ENCODE measurements at regions not wholly inside any gene's neighbourhood (a gene's known extent, or its start where the extent isn't known, plus 50 kb on each side); places are given as distances from the start of the nearest gene placed in this dataset.

- Histone ChIP-seq H3K9me3 (ENCODE audit: low read length) (no peaks in the 10 kb centered on the region), H3K36me3 (ENCODE audit: insufficient read depth, low read length) (no peaks in the 10 kb centered on the region), H3K4me3 (ENCODE audit: low read length) (no peak overlapping the region), H3K4me1 (ENCODE audit: insufficient read depth, low read length) (no peaks in the 10 kb centered on the region), H2AFZ (ENCODE audit: low read depth, low read length) (no peak overlapping the region), H3K27me3 (ENCODE audit: insufficient read depth, low read length) (no peaks in the 10 kb centered on the region)
These were observed 452.4 kb upstream of the RBFOX1 start for GRCh38 chr16:6880263-6880662.

- no peak overlapping the region for H3K4me3 ChIP-seq (ENCODE audit: low read length)
- no peaks in the 10 kb centered on the region for H3K27me3 ChIP-seq (ENCODE audit: insufficient read depth, low read length)
- no peaks in the 10 kb centered on the region for H3K9me3 ChIP-seq (ENCODE audit: low read length)
- H2AFZ ChIP-seq (ENCODE audit: low read depth, low read length) = no peak overlapping the region
- no peaks in the 10 kb centered on the region for H3K36me3 ChIP-seq (ENCODE audit: insufficient read depth, low read length)
- H3K4me1 ChIP-seq (ENCODE audit: insufficient read depth, low read length) = no peaks in the 10 kb centered on the region
These were observed 468.0 kb upstream of the RBFOX1 start for GRCh38 chr16:6864671-6865070.

- Histone ChIP-seq H3K27me3 (ENCODE audit: insufficient read depth, low read length) (no peaks in the 10 kb centered on the region), H3K4me1 (ENCODE audit: insufficient read depth, low read length) (no peaks in the 10 kb centered on the region), H3K9me3 (ENCODE audit: low read length) (no peaks in the 10 kb centered on the region), H2AFZ (ENCODE audit: low read depth, low read length) (no peak overlapping the region), H3K36me3 (ENCODE audit: insufficient read depth, low read length) (no peaks in the 10 kb centered on the region), H3K4me3 (ENCODE audit: low read length) (no peak overlapping the region)
These were observed 468.4 kb upstream of the RBFOX1 start for GRCh38 chr16:6864244-6864643.

- H3K36me3 ChIP-seq (ENCODE audit: insufficient read depth, low read length) = no peaks in the 10 kb centered on the region
- no peaks in the 10 kb centered on the region for H3K9me3 ChIP-seq (ENCODE audit: low read length)
- no peaks in the 10 kb centered on the region for H3K4me1 ChIP-seq (ENCODE audit: insufficient read depth, low read length)
- H3K4me3 ChIP-seq (ENCODE audit: low read length) = no peak overlapping the region
- H3K27me3 ChIP-seq (ENCODE audit: insufficient read depth, low read length) = no peaks in the 10 kb centered on the region
- no peak overlapping the region for H2AFZ ChIP-seq (ENCODE audit: low read depth, low read length)
These were observed 469.5 kb upstream of the RBFOX1 start for GRCh38 chr16:6863135-6863534.

GRCh38 chr16:6861815-6862477 is 470.7 kb upstream of the RBFOX1 start:
- no peaks in the 10 kb centered on the region for H3K4me1 ChIP-seq (ENCODE audit: insufficient read depth, low read length)
- no peak overlapping the region for H2AFZ ChIP-seq (ENCODE audit: low read depth, low read length)
- H3K27me3 ChIP-seq (ENCODE audit: insufficient read depth, low read length) = no peaks in the 10 kb centered on the region
- no peaks in the 10 kb centered on the region for H3K36me3 ChIP-seq (ENCODE audit: insufficient read depth, low read length)
- no peaks in the 10 kb centered on the region for H3K9me3 ChIP-seq (ENCODE audit: low read length)
- no peak overlapping the region for H3K4me3 ChIP-seq (ENCODE audit: low read length)

GRCh38 chr16:6861135-6861814 is 471.4 kb upstream of the RBFOX1 start:
- Histone ChIP-seq H3K4me1 (ENCODE audit: insufficient read depth, low read length) (no peaks in the 10 kb centered on the region), H3K27me3 (ENCODE audit: insufficient read depth, low read length) (no peaks in the 10 kb centered on the region), H3K4me3 (ENCODE audit: low read length) (no peak overlapping the region), H3K36me3 (ENCODE audit: insufficient read depth, low read length) (no peaks in the 10 kb centered on the region), H3K9me3 (ENCODE audit: low read length) (no peaks in the 10 kb centered on the region), H2AFZ (ENCODE audit: low read depth, low read length) (no peak overlapping the region)

GRCh38 chr16:6857575-6857974 is 475.1 kb upstream of the RBFOX1 start:
- Histone ChIP-seq H3K36me3 (ENCODE audit: insufficient read depth, low read length) (no peaks in the 10 kb centered on the region), H3K9me3 (ENCODE audit: low read length) (no peaks in the 10 kb centered on the region), H2AFZ (ENCODE audit: low read depth, low read length) (no peak overlapping the region), H3K4me3 (ENCODE audit: low read length) (no peak overlapping the region), H3K27me3 (ENCODE audit: insufficient read depth, low read length) (no peaks in the 10 kb centered on the region), H3K4me1 (ENCODE audit: insufficient read depth, low read length) (no peaks in the 10 kb centered on the region)

GRCh38 chr16:6856578-6856977 is 476.1 kb upstream of the RBFOX1 start:
- Histone ChIP-seq H3K27me3 (ENCODE audit: insufficient read depth, low read length) (no peaks in the 10 kb centered on the region), H3K4me3 (ENCODE audit: low read length) (no peak overlapping the region), H3K36me3 (ENCODE audit: insufficient read depth, low read length) (no peaks in the 10 kb centered on the region), H3K9me3 (ENCODE audit: low read length) (no peaks in the 10 kb centered on the region), H2AFZ (ENCODE audit: low read depth, low read length) (no peak overlapping the region), H3K4me1 (ENCODE audit: insufficient read depth, low read length) (no peaks in the 10 kb centered on the region)

GRCh38 chr16:6853565-6853964 is 479.1 kb upstream of the RBFOX1 start:
- no peaks in the 10 kb centered on the region for H3K36me3 ChIP-seq (ENCODE audit: insufficient read depth, low read length)
- H3K9me3 ChIP-seq (ENCODE audit: low read length) = no peaks in the 10 kb centered on the region
- no peak overlapping the region for H3K4me3 ChIP-seq (ENCODE audit: low read length)
- no peaks in the 10 kb centered on the region for H3K27me3 ChIP-seq (ENCODE audit: insufficient read depth, low read length)
- H3K4me1 ChIP-seq (ENCODE audit: insufficient read depth, low read length) = no peaks in the 10 kb centered on the region
- no peak overlapping the region for H2AFZ ChIP-seq (ENCODE audit: low read depth, low read length)

GRCh38 chr16:6852643-6853225 is 479.9 kb upstream of the RBFOX1 start:
- Histone ChIP-seq H3K4me1 (ENCODE audit: insufficient read depth, low read length) (no peaks in the 10 kb centered on the region), H3K9me3 (ENCODE audit: low read length) (no peaks in the 10 kb centered on the region), H3K4me3 (ENCODE audit: low read length) (no peak overlapping the region), H3K36me3 (ENCODE audit: insufficient read depth, low read length) (no peaks in the 10 kb centered on the region), H3K27me3 (ENCODE audit: insufficient read depth, low read length) (no peaks in the 10 kb centered on the region), H2AFZ (ENCODE audit: low read depth, low read length) (no peak overlapping the region)

- no peak overlapping the region for H2AFZ ChIP-seq (ENCODE audit: low read depth, low read length)
- no peaks in the 10 kb centered on the region for H3K36me3 ChIP-seq (ENCODE audit: insufficient read depth, low read length)
- H3K9me3 ChIP-seq (ENCODE audit: low read length) = no peaks in the 10 kb centered on the region
- H3K27me3 ChIP-seq (ENCODE audit: insufficient read depth, low read length) = no peaks in the 10 kb centered on the region
- no peak overlapping the region for H3K4me3 ChIP-seq (ENCODE audit: low read length)
- H3K4me1 ChIP-seq (ENCODE audit: insufficient read depth, low read length) = no peaks in the 10 kb centered on the region
These were observed 486.2 kb upstream of the RBFOX1 start for GRCh38 chr16:6846452-6846851.

- no peaks in the 10 kb centered on the region for H3K36me3 ChIP-seq (ENCODE audit: insufficient read depth, low read length)
- H3K4me1 ChIP-seq (ENCODE audit: insufficient read depth, low read length) = no peaks in the 10 kb centered on the region
- no peaks in the 10 kb centered on the region for H3K27me3 ChIP-seq (ENCODE audit: insufficient read depth, low read length)
- no peaks in the 10 kb centered on the region for H3K9me3 ChIP-seq (ENCODE audit: low read length)
- no peak overlapping the region for H2AFZ ChIP-seq (ENCODE audit: low read depth, low read length)
- no peak overlapping the region for H3K4me3 ChIP-seq (ENCODE audit: low read length)
These were observed 491.3 kb upstream of the RBFOX1 start for GRCh38 chr16:6841392-6841791.

GRCh38 chr16:6837722-6838121 is 494.9 kb upstream of the RBFOX1 start:
- Histone ChIP-seq H3K4me1 (ENCODE audit: insufficient read depth, low read length) (no peaks in the 10 kb centered on the region), H3K27me3 (ENCODE audit: insufficient read depth, low read length) (no peaks in the 10 kb centered on the region), H3K36me3 (ENCODE audit: insufficient read depth, low read length) (no peaks in the 10 kb centered on the region), H2AFZ (ENCODE audit: low read depth, low read length) (no peak overlapping the region), H3K4me3 (ENCODE audit: low read length) (no peak overlapping the region), H3K9me3 (ENCODE audit: low read length) (no peaks in the 10 kb centered on the region)

Data from neuron (in vitro differentiated cells).